ENCODE measurements at regions not wholly inside any gene's neighbourhood (a gene's known extent, or its start where the extent isn't known, plus 50 kb on each side); places are given as distances from the start of the nearest gene placed in this dataset.

GRCh38 chrX:45794995-45795337 lies 594.3 kb upstream of the DIPK2B start:
- TF ChIP-seq CTCF (IDR thresholded peaks at IDR 0.05; ENCODE audit: borderline replicate concordance, extremely low read depth, low read length, poor library complexity, severe bottlenecking) (no peak), EZH2 (IDR thresholded peaks at IDR 0.05; ENCODE audit: borderline replicate concordance, low read depth, low read length, severe bottlenecking) (no peak)
